ENCODE measurements at regions not wholly inside any gene's neighbourhood (a gene's known extent, or its start where the extent isn't known, plus 50 kb on each side); places are given as distances from the start of the nearest gene placed in this dataset.

GRCh38 chr7:20561466-20561865 is 54.0 kb upstream of the ABCB5 start:
- DNase-seq (ENCODE audit: low spot score), result no peak
- H3K27ac ChIP-seq, result no peak overlapping the region
- no peak overlapping the region for H3K4me3 ChIP-seq
- no peak for TF ChIP-seq CTCF (IDR thresholded peaks at IDR 0.05)

- DNase-seq (ENCODE audit: low spot score), result no peak
- TF ChIP-seq CTCF (IDR thresholded peaks at IDR 0.05), result no peak
- Histone ChIP-seq H3K27ac (no peak overlapping the region), H3K4me3 (no peak overlapping the region)
These were observed 53.6 kb upstream of the ABCB5 start for GRCh38 chr7:20561908-20562307.

GRCh38 chr7:20562461-20562860 is 53.0 kb upstream of the ABCB5 start:
- no peak overlapping the region for H3K27ac ChIP-seq
- H3K4me3 ChIP-seq, result no peak overlapping the region
- DNase-seq (ENCODE audit: low spot score), result no peak
- TF ChIP-seq CTCF (IDR thresholded peaks at IDR 0.05), result no peak

All from coronary artery (tissue), 2 donors.